ENCODE measurements at regions not wholly inside any gene's neighbourhood (a gene's known extent, or its start where the extent isn't known, plus 50 kb on each side); places are given as distances from the start of the nearest gene placed in this dataset.

DNA sequence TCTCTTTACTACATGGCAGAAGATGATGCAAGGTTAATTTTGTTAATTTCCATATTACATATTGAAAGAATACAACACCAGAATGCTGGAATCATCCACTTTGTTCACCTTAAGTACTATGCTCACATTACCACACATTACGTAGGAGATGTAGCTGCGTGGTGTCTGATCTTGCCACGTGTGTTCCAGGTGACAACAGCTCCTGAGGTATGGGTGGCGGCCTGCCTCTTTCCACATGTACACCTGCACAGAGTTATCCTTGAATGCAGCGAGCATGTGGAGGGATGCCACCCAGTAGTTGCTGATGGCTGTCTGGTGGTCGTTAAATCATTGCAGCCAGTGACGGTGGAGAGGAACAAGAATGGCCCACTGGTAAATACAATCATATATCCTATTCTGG, 740.5 kb upstream of the EEF2KMT start:
- no peak for TF ChIP-seq POLR2AphosphoS5 (IDR thresholded peaks at IDR 0.05)
- TF ChIP-seq EP300 (IDR thresholded peaks at IDR 0.05; ENCODE audit: low read depth): no peak
- TF ChIP-seq, protein P1, sequence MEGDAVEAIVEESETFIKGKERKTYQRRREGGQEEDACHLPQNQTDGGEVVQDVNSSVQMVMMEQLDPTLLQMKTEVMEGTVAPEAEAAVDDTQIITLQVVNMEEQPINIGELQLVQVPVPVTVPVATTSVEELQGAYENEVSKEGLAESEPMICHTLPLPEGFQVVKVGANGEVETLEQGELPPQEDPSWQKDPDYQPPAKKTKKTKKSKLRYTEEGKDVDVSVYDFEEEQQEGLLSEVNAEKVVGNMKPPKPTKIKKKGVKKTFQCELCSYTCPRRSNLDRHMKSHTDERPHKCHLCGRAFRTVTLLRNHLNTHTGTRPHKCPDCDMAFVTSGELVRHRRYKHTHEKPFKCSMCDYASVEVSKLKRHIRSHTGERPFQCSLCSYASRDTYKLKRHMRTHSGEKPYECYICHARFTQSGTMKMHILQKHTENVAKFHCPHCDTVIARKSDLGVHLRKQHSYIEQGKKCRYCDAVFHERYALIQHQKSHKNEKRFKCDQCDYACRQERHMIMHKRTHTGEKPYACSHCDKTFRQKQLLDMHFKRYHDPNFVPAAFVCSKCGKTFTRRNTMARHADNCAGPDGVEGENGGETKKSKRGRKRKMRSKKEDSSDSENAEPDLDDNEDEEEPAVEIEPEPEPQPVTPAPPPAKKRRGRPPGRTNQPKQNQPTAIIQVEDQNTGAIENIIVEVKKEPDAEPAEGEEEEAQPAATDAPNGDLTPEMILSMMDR (IDR thresholded peaks at IDR 0.05): no peak

Measured in transverse colon (tissue), 4 donors.